ENCODE measurements at regions not wholly inside any gene's neighbourhood (a gene's known extent, or its start where the extent isn't known, plus 50 kb on each side); places are given as distances from the start of the nearest gene placed in this dataset.
"Not testable (repeated sequence)": the region's sequence is repeated elsewhere in the genome, so short reads cannot be mapped to it uniquely, and the experiment has no call there.

GRCh38 chr7:150000780-150001599 is 127.2 kb downstream of the ATP6V0E2 start:
- TF ChIP-seq POLR2A (IDR thresholded peaks at IDR 0.05; ENCODE audit: low read depth, low read length); POLR2AphosphoS5 (IDR thresholded peaks at IDR 0.05; ENCODE audit: low read depth, low read length); TAF1 (IDR thresholded peaks at IDR 0.05; ENCODE audit: borderline replicate concordance, low read depth, low read length): not testable (repeated sequence)

Measured in GM12892 (cell line).